ENCODE measurements at regions not wholly inside any gene's neighbourhood (a gene's known extent, or its start where the extent isn't known, plus 50 kb on each side); places are given as distances from the start of the nearest gene placed in this dataset.

GRCh38 chr12:43126652-43127375 lies 425.2 kb downstream of the ADAMTS20 start:
- DNase-seq (ENCODE audit: low spot score), result no peak
- Histone ChIP-seq H3K4me3 (no peak overlapping the region), H3K27me3 (no peaks in the 10 kb centered on the region), H3K9me3 (no peaks in the 10 kb centered on the region), H3K4me1 (no peaks in the 10 kb centered on the region), H3K27ac (no peak overlapping the region), H3K36me3 (no peaks in the 10 kb centered on the region)
- TF ChIP-seq, protein P1, sequence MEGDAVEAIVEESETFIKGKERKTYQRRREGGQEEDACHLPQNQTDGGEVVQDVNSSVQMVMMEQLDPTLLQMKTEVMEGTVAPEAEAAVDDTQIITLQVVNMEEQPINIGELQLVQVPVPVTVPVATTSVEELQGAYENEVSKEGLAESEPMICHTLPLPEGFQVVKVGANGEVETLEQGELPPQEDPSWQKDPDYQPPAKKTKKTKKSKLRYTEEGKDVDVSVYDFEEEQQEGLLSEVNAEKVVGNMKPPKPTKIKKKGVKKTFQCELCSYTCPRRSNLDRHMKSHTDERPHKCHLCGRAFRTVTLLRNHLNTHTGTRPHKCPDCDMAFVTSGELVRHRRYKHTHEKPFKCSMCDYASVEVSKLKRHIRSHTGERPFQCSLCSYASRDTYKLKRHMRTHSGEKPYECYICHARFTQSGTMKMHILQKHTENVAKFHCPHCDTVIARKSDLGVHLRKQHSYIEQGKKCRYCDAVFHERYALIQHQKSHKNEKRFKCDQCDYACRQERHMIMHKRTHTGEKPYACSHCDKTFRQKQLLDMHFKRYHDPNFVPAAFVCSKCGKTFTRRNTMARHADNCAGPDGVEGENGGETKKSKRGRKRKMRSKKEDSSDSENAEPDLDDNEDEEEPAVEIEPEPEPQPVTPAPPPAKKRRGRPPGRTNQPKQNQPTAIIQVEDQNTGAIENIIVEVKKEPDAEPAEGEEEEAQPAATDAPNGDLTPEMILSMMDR (IDR thresholded peaks at IDR 0.05), result no peak

- H3K36me3 ChIP-seq, result no peaks in the 10 kb centered on the region
- no peaks in the 10 kb centered on the region for H3K9me3 ChIP-seq
- TF ChIP-seq, protein P1 (IDR thresholded peaks at IDR 0.05), result no peak
- no peak overlapping the region for H3K27ac ChIP-seq
- no peaks in the 10 kb centered on the region for H3K27me3 ChIP-seq
- H3K4me1 ChIP-seq, result no peaks in the 10 kb centered on the region
- no peak overlapping the region for H3K4me3 ChIP-seq
- no peak for DNase-seq (ENCODE audit: low spot score)
Measured at GRCh38 chr12:43123461-43123860, 428.5 kb downstream of the ADAMTS20 start.

GRCh38 chr12:43120150-43120549 lies 431.9 kb downstream of the ADAMTS20 start:
- Histone ChIP-seq H3K4me1 (no peaks in the 10 kb centered on the region), H3K27ac (no peak overlapping the region), H3K4me3 (no peak overlapping the region), H3K27me3 (no peaks in the 10 kb centered on the region), H3K36me3 (no peaks in the 10 kb centered on the region), H3K9me3 (no peaks in the 10 kb centered on the region)
- no peak for DNase-seq (ENCODE audit: low spot score)
- TF ChIP-seq, protein P1 (IDR thresholded peaks at IDR 0.05), result no peak

- no peaks in the 10 kb centered on the region for H3K27me3 ChIP-seq
- DNase-seq (ENCODE audit: low spot score), result no peak
- TF ChIP-seq, protein P1 (IDR thresholded peaks at IDR 0.05), result no peak
- no peaks in the 10 kb centered on the region for H3K9me3 ChIP-seq
- no peaks in the 10 kb centered on the region for H3K36me3 ChIP-seq
- no peak overlapping the region for H3K4me3 ChIP-seq
- no peaks in the 10 kb centered on the region for H3K4me1 ChIP-seq
- H3K27ac ChIP-seq, result no peak overlapping the region
Measured at GRCh38 chr12:43118881-43119280, 433.1 kb downstream of the ADAMTS20 start.

- Histone ChIP-seq H3K4me1 (no peaks in the 10 kb centered on the region), H3K4me3 (no peak overlapping the region), H3K36me3 (no peaks in the 10 kb centered on the region), H3K9me3 (no peaks in the 10 kb centered on the region), H3K27ac (no peak overlapping the region), H3K27me3 (no peaks in the 10 kb centered on the region)
- no peak for DNase-seq (ENCODE audit: low spot score)
- TF ChIP-seq, protein P1 (IDR thresholded peaks at IDR 0.05), result no peak
Measured at GRCh38 chr12:43118234-43118633, 433.8 kb downstream of the ADAMTS20 start.
